ENCODE measurements at regions not wholly inside any gene's neighbourhood (a gene's known extent, or its start where the extent isn't known, plus 50 kb on each side); places are given as distances from the start of the nearest gene placed in this dataset.
"Not testable (repeated sequence)": the region's sequence is repeated elsewhere in the genome, so short reads cannot be mapped to it uniquely, and the experiment has no call there.

GRCh38 chr17:13869331-13869940 lies 199.9 kb upstream of the COX10 start:
- H3K27me3 Mint-ChIP-seq = peaks cover 0 to 5% of the 10 kb centered on the region in 2 donors
- H3K27ac Mint-ChIP-seq = no peak overlapping the region
- ATAC-seq (replicated peaks) (no peak), DNase-seq (no peak)
- peaks cover 0 to 3% of the 10 kb centered on the region in 2 donors for H3K9me3 Mint-ChIP-seq
- no peaks in the 10 kb centered on the region for H3K36me3 Mint-ChIP-seq (ENCODE audit: insufficient read depth)
- H3K4me3 Mint-ChIP-seq = no peak overlapping the region
- H3K4me1 Mint-ChIP-seq (ENCODE audit: low read depth in 2 of 2) = no peaks in the 10 kb centered on the region

DNA sequence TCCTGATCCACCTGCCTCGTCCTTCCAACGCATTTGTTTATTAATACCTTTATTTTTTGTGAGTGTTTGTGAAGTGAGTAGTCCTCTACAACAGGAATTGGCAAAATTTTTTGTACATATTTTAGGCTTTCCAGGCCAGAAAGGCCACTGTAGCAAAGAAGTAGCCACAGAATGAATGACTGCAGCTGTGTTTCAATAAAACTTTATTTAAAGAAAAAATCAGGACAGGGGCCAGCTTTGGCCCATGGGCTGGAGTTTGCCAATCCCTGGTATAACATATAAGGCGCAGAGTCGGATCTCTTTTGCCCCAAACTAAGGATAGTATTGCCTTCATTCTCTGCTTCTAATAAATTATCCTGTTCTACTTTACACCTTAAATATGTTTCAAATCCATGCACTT lies 198.0 kb upstream of the COX10 start:
- Mint-ChIP-seq H3K9me3 (peaks cover 0 to 3% of the 10 kb centered on the region in 2 donors), H3K4me3 (no peak overlapping the region), H3K4me1 (ENCODE audit: low read depth in 2 of 2) (no peaks in the 10 kb centered on the region), H3K36me3 (ENCODE audit: insufficient read depth) (no peaks in the 10 kb centered on the region), H3K27me3 (peaks cover 0 to 5% of the 10 kb centered on the region in 2 donors), H3K27ac (no peak overlapping the region)
- no peak for ATAC-seq (replicated peaks)
- no peak for DNase-seq

GRCh38 chr17:13874134-13874533 lies 195.2 kb upstream of the COX10 start:
- DNase-seq (no peak), ATAC-seq (replicated peaks) (no peak)
- Mint-ChIP-seq H3K4me3 (no peak overlapping the region), H3K27me3 (no peaks in the 10 kb centered on the region), H3K9me3 (peaks cover 0 to 3% of the 10 kb centered on the region in 2 donors), H3K27ac (no peak overlapping the region), H3K36me3 (ENCODE audit: insufficient read depth) (no peaks in the 10 kb centered on the region), H3K4me1 (ENCODE audit: low read depth in 2 of 2) (no peaks in the 10 kb centered on the region)

GRCh38 chr17:13874817-13875216 lies 194.5 kb upstream of the COX10 start:
- Mint-ChIP-seq H3K9me3 (peaks cover 0 to 3% of the 10 kb centered on the region in 2 donors), H3K27me3 (no peaks in the 10 kb centered on the region), H3K36me3 (ENCODE audit: insufficient read depth) (no peaks in the 10 kb centered on the region), H3K4me3 (no peak overlapping the region), H3K27ac (no peak overlapping the region), H3K4me1 (ENCODE audit: low read depth in 2 of 2) (no peaks in the 10 kb centered on the region)
- ATAC-seq (replicated peaks) (no peak), DNase-seq (no peak)

DNA sequence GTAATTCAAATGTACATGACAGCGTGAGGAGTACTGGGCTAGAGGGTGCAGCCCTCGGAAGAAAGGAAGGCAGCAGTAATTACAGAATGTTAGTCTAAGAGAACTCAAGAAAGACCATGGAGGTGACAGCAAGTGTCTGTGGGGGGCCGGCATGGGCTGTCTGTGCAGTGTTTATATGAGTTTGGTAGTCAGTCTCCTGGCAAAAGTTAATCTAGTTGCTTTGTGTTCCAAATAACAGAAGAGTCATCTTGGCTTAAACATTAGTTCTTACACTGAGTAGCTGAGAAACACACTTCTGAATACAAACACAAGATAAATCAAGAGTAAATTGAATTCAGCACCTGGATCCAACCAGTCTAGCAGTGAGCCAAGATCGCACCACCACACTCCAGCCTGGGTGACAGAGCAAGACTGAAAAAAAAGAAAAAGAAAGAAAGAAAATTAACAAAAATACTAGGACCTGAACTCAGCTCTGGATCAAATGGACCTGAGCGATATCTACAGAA lies 189.3 kb upstream of the COX10 start:
- H3K27me3 Mint-ChIP-seq = no peaks in the 10 kb centered on the region
- no peak overlapping the region for H3K4me3 Mint-ChIP-seq
- no peaks in the 10 kb centered on the region for H3K36me3 Mint-ChIP-seq (ENCODE audit: insufficient read depth)
- no peak for ATAC-seq (replicated peaks)
- no peaks in the 10 kb centered on the region for H3K9me3 Mint-ChIP-seq
- DNase-seq = no peak
- H3K27ac Mint-ChIP-seq = no peak overlapping the region
- H3K4me1 Mint-ChIP-seq (ENCODE audit: low read depth in 2 of 2) = no peaks in the 10 kb centered on the region

DNA sequence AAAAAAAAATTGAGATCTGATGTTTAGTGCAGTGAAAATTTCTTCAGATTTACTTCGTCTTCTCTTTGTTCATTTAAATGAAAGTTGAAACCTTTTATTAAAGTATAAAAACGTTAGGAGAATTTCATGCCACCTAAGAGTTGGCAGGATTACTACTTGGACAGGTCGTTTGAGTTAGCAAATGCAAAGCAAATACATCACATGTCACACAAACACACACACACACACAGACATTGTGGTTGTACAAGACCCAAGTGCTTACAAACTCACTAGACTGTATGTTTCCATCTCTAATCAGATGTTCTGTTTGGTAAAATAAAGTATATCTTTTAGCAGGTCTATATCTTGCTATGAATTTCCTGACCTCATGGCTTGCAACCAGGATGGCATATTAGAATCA lies 185.6 kb upstream of the COX10 start:
- H3K4me1 Mint-ChIP-seq (ENCODE audit: low read depth in 2 of 2) = no peaks in the 10 kb centered on the region
- ATAC-seq (replicated peaks) (no peak), DNase-seq (no peak)
- no peaks in the 10 kb centered on the region for H3K27me3 Mint-ChIP-seq
- H3K9me3 Mint-ChIP-seq = no peaks in the 10 kb centered on the region
- H3K27ac Mint-ChIP-seq = no peak overlapping the region
- no peak overlapping the region for H3K4me3 Mint-ChIP-seq
- H3K36me3 Mint-ChIP-seq (ENCODE audit: insufficient read depth) = no peaks in the 10 kb centered on the region

GRCh38 chr17:13884347-13884746 lies 185.0 kb upstream of the COX10 start:
- ATAC-seq (replicated peaks) = no peak
- Mint-ChIP-seq H3K4me1 (ENCODE audit: low read depth in 2 of 2) (no peaks in the 10 kb centered on the region), H3K9me3 (no peaks in the 10 kb centered on the region), H3K27ac (no peak overlapping the region), H3K36me3 (ENCODE audit: insufficient read depth) (no peaks in the 10 kb centered on the region), H3K27me3 (no peaks in the 10 kb centered on the region), H3K4me3 (no peak overlapping the region)
- no peak for DNase-seq

DNA sequence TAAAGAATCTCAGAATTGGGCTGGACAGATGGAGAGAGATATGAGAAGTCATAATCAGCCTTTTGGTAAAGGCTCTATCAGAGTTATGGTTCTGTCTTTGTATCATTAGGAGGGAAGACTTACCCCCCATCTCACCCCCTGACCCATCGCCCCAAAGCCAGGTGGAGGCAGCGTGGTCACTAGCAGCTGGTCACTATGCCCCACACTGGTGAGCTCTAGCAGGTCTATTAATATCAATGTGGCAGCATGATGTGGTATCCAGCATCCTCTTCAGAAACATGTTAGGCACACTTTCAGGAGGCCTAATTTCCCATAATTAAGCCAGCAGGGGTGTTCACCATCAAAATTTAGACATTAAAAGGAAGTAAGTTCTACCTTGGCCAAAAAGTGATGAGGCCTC lies 183.8 kb upstream of the COX10 start:
- DNase-seq = no peak
- Mint-ChIP-seq H3K27ac (no peak overlapping the region), H3K4me3 (no peak overlapping the region), H3K4me1 (ENCODE audit: low read depth in 2 of 2) (no peaks in the 10 kb centered on the region), H3K36me3 (ENCODE audit: insufficient read depth) (no peaks in the 10 kb centered on the region), H3K9me3 (no peaks in the 10 kb centered on the region), H3K27me3 (no peaks in the 10 kb centered on the region)
- no peak for ATAC-seq (replicated peaks)

DNA sequence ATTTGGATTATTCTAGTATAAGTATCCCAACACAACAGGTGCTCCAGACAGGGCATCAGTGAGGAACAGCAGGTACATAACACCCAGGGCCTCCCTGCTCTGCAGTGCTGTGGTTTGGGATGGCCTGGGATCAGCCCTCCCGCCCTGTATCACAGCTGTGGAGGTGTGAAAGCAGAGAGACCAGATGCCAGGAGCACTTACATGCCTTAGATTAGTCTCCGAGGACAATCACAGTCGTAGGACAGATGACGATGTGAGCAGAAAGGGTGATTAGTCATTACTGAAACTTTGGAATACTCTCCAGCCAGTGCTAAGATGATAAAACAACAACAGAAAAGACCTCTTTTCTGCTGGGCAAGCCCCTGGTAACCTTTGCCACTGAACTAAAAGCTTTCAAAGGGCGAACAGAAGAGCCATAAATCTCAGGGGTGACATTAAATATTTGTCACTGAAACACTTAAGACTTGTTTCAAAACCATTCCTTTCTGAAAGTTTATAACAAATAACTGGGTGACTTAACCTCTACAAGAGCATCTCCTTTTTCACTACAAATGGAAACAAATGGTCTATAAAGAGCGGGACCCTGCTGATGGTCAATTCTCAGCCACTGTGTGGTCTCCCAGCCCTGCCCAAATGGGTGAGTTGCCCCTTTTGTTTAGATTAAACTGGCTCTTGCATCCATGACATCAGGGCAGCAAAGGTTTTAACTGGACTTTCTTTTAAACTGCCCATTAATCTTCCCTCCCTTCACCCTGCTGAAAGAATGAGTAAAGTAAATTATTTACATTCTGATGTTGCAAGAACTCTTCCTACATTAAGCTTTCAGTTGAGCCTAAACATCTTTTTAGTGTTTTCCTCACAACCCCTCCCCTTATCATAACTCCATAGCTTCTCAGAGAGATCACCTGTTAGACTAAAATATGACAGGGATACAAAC lies 183.1 kb upstream of the COX10 start:
- DNase-seq (no peak), ATAC-seq (replicated peaks) (no peak)
- no peaks in the 10 kb centered on the region for H3K36me3 Mint-ChIP-seq (ENCODE audit: insufficient read depth)
- no peaks in the 10 kb centered on the region for H3K4me1 Mint-ChIP-seq (ENCODE audit: low read depth in 2 of 2)
- H3K9me3 Mint-ChIP-seq = no peaks in the 10 kb centered on the region
- H3K4me3 Mint-ChIP-seq = no peak overlapping the region
- H3K27me3 Mint-ChIP-seq = no peaks in the 10 kb centered on the region
- no peak overlapping the region for H3K27ac Mint-ChIP-seq

DNA sequence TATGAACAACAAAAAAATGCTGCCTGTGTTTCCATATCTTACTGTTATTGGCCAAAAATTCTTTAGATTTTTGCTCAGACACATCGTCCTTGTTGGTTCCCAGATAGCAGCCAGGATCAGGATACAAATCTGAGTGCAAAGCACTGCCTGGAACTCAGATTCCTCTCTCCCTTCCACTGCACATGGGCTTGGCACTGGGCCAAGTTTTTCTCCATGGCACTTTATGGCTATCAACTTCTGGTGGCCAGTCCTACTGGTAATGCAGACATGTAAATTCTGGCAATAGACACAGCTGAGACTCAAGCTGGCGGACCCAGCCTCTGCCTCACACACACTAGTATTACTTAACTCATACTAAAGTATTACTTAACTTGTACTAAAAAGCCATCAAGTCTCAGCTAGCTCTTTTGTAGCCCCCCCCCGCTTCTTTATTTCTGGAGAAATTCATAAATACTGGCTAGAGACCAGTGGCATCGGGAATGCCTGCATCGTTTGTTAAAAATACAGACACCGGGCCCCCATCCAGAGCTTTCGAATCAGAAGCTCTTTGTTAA lies 181.2 kb upstream of the COX10 start:
- no peak for ATAC-seq (replicated peaks)
- H3K36me3 Mint-ChIP-seq (ENCODE audit: insufficient read depth) = no peaks in the 10 kb centered on the region
- H3K9me3 Mint-ChIP-seq = no peaks in the 10 kb centered on the region
- H3K27ac Mint-ChIP-seq = no peak overlapping the region
- H3K4me1 Mint-ChIP-seq (ENCODE audit: low read depth in 2 of 2) = no peaks in the 10 kb centered on the region
- H3K27me3 Mint-ChIP-seq = no peaks in the 10 kb centered on the region
- no peak for DNase-seq
- no peak overlapping the region for H3K4me3 Mint-ChIP-seq

GRCh38 chr17:13908971-13909370 lies 160.3 kb upstream of the COX10 start:
- not testable (repeated sequence) for H3K36me3 Mint-ChIP-seq (ENCODE audit: insufficient read depth); H3K4me3 Mint-ChIP-seq; H3K9me3 Mint-ChIP-seq; ATAC-seq (replicated peaks); H3K27me3 Mint-ChIP-seq; DNase-seq; H3K27ac Mint-ChIP-seq; H3K4me1 Mint-ChIP-seq (ENCODE audit: low read depth in 2 of 2)

GRCh38 chr17:13909901-13910519 lies 159.3 kb upstream of the COX10 start:
- no peak for ATAC-seq (replicated peaks)
- no peaks in the 10 kb centered on the region for H3K27me3 Mint-ChIP-seq
- H3K27ac Mint-ChIP-seq = no peak overlapping the region
- no peaks in the 10 kb centered on the region for H3K36me3 Mint-ChIP-seq (ENCODE audit: insufficient read depth)
- DNase-seq = no peak
- H3K4me1 Mint-ChIP-seq (ENCODE audit: low read depth in 2 of 2) = no peaks in the 10 kb centered on the region
- H3K9me3 Mint-ChIP-seq = no peaks in the 10 kb centered on the region
- H3K4me3 Mint-ChIP-seq = no peak overlapping the region

DNA sequence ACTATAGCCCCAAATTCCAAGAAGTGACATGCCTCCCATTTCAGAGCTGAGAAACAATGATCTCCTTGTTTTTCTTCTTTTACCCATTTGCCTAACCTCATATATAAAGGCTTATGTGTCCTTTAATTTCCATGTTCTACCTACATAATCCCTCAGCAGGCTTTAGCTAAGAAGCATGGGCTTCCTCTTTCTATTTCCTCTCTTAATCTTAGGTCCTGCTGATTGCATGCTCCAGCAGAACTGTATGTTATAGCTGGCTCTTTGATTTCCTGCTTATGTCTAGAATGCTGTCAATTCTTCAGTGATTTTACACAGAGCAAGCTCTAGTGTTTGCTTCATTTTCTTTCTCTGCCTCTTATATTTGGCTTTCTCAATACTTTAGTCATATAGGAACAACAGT lies 151.7 kb upstream of the COX10 start:
- Mint-ChIP-seq H3K27ac (no peak overlapping the region), H3K9me3 (no peaks in the 10 kb centered on the region), H3K4me1 (ENCODE audit: low read depth in 2 of 2) (no peaks in the 10 kb centered on the region), H3K36me3 (ENCODE audit: insufficient read depth) (no peaks in the 10 kb centered on the region), H3K27me3 (peaks cover 0 to 10% of the 10 kb centered on the region in 2 donors), H3K4me3 (no peak overlapping the region)
- ATAC-seq (replicated peaks) (no peak), DNase-seq (no peak)
